H1 (cell line): ENCODE measurements at regions not wholly inside any gene's neighbourhood (a gene's known extent, or its start where the extent isn't known, plus 50 kb on each side); places are given as distances from the start of the nearest gene placed in this dataset.

ENCODE experiments used
- CTCF ChIA-PET: fragments of 300-600 bp; sonication (Branson Sonifier 250); formaldehyde crosslinking; loops from one replicate; lab custom pipeline; 2021; ENCODE audit not compliant: partially characterized antibody; lab: Charles Lee
- POLR2A ChIA-PET: fragments of 300-600 bp; sonication (Branson Sonifier 250); formaldehyde crosslinking; loops from one replicate; lab custom pipeline; 2021; ENCODE audit warnings: inconsistent platforms; ENCODE audit not compliant: partially characterized antibody; lab: Charles Lee
- DNase-seq, 2 experiments: peaks; one replicate each; pipeline versions ENCODE4 v3.0.0 to v3.0.0-alpha.2; 2010 to 2022; ENCODE audit warnings: low spot score in 2 of 2, low read depth in 1 of 2, mixed read lengths in 1 of 2
- FAIRE-seq: peaks from 2 replicates; lab custom pipeline; 2011; peaks lifted over from hg19 to GRCh38; lab: Jason Lieb, UNC
- H2AFZ ChIP-seq: 2 replicates; pipeline ENCODE4 v1.8.1; 2012; ENCODE audit warnings: low read length, inconsistent platforms
- H2AK5ac ChIP-seq: 2 replicates; pipeline ENCODE4 v1.6.1; 2013; ENCODE audit warnings: low read depth, low read length
- H2BK120ac ChIP-seq: replicated peaks from 2 replicates; pipeline ENCODE3; 2013; ENCODE audit warnings: low read depth, low read length, inconsistent platforms
- H2BK12ac ChIP-seq: 2 replicates; pipeline ENCODE4 v1.6.1; 2013; ENCODE audit warnings: low read depth, low read length
- H2BK15ac ChIP-seq: 2 replicates; pipeline ENCODE4 v1.6.1; 2013; ENCODE audit warnings: low read length
- H2BK20ac ChIP-seq: 2 replicates; pipeline ENCODE4 v1.6.1; 2013; ENCODE audit warnings: low read length
- H2BK5ac ChIP-seq: 2 replicates; pipeline ENCODE4 v1.6.1; 2013; ENCODE audit warnings: low read depth, low read length
- H3K14ac ChIP-seq: 2 replicates; pipeline ENCODE4 v1.6.1; 2013; ENCODE audit warnings: inconsistent platforms; ENCODE audit not compliant: insufficient read length
- H3K18ac ChIP-seq: 2 replicates; pipeline ENCODE4 v1.6.1; 2013; ENCODE audit warnings: low read length; ENCODE audit errors: extremely low read depth
- H3K23ac ChIP-seq: 2 replicates; pipeline ENCODE4 v1.6.1; 2013; ENCODE audit warnings: inconsistent platforms; ENCODE audit not compliant: insufficient read length
- H3K23me2 ChIP-seq: 2 replicates; pipeline ENCODE4 v1.6.1; 2013; ENCODE audit warnings: low read depth, low read length
- H3K27ac ChIP-seq: 2 replicates; pipeline ENCODE4 v1.6.1; 2011; ENCODE audit warnings: low read depth, low read length, inconsistent platforms
- H3K27me3 ChIP-seq, 4 experiments: replicated peaks in 1 of 4; 1 replicate in 1 of 4; 2 replicates in 3 of 4; pipeline versions ENCODE4 v1.6.1 to v1.8.1; 2011 to 2013; ENCODE audit warnings: low read length in 3 of 4, mild to moderate bottlenecking in 3 of 4, inconsistent platforms in 2 of 4, mixed read lengths in 2 of 4, moderate library complexity in 1 of 4; ENCODE audit not compliant: control insufficient read depth in 3 of 4, insufficient read depth in 3 of 4; ENCODE audit errors: extremely low read depth in 1 of 4
- H3K36me3 ChIP-seq, 4 experiments: 2 replicates each; pipeline versions ENCODE4 v1.6.1 to v1.8.1; 2011 to 2013; ENCODE audit warnings: mild to moderate bottlenecking in 4 of 4, low read length in 3 of 4, moderate library complexity in 2 of 4, control low read depth in 1 of 4, inconsistent platforms in 1 of 4; ENCODE audit not compliant: insufficient read depth in 4 of 4, control insufficient read depth in 2 of 4
- H3K4ac ChIP-seq: replicated peaks from 2 replicates; pipeline ENCODE3; 2013; ENCODE audit warnings: low read length, low read depth, mixed read lengths, inconsistent platforms; ENCODE audit not compliant: insufficient read length
- H3K4me1 ChIP-seq, 4 experiments: replicated peaks in 1 of 4; 1 replicate in 1 of 4; 2 replicates in 3 of 4; pipeline versions ENCODE4 v1.6.1 to v1.8.1; 2011 to 2013; ENCODE audit warnings: low read length in 3 of 4, inconsistent platforms in 2 of 4, mixed read lengths in 1 of 4; ENCODE audit not compliant: insufficient read depth in 4 of 4, control insufficient read depth in 3 of 4
- H3K4me2 ChIP-seq, 2 experiments: 2 replicates each; pipeline versions ENCODE4 v1.6.1 to v1.8.1; 2011 to 2013; ENCODE audit warnings: low read depth in 2 of 2, low read length in 2 of 2, control low read depth in 1 of 2, inconsistent platforms in 1 of 2, mild to moderate bottlenecking in 1 of 2; ENCODE audit not compliant: insufficient read depth in 1 of 2
- H3K4me3 ChIP-seq, 4 experiments: fragments of 200-600, 300-600 bp in 1 of 4; sonication (generic), shearing (Covaris generic), sonication (Bioruptor Twin) in 1 of 4; 2 replicates each; pipeline versions ENCODE4 v1.5.1 to v1.8.1; 2011 to 2016; ENCODE audit warnings: low read length in 4 of 4, low read depth in 3 of 4, control low read depth in 2 of 4, inconsistent platforms in 2 of 4, mild to moderate bottlenecking in 2 of 4, mixed read lengths in 1 of 4, moderate library complexity in 1 of 4; ENCODE audit not compliant: insufficient read depth in 2 of 4; ENCODE audit errors: extremely low read depth in 1 of 4
- H3K56ac ChIP-seq: replicated peaks from 2 replicates; pipeline ENCODE3; 2013; ENCODE audit warnings: low read depth, mild to moderate bottlenecking, mixed read lengths, low read length, inconsistent platforms; ENCODE audit not compliant: insufficient read length
- H3K79me1 ChIP-seq: 2 replicates; pipeline ENCODE4 v1.6.1; 2013; ENCODE audit warnings: low read depth, low read length, control low read depth
- H3K79me2 ChIP-seq, 2 experiments: 2 replicates each; pipeline versions ENCODE4 v1.6.1 to v1.8.1; 2012 to 2013; ENCODE audit warnings: low read length in 2 of 2, mild to moderate bottlenecking in 2 of 2, inconsistent platforms in 1 of 2; ENCODE audit not compliant: insufficient read depth in 2 of 2, control insufficient read depth in 1 of 2
- H3K9ac ChIP-seq, 4 experiments: replicated peaks in 1 of 4; 1 replicate in 1 of 4; 2 replicates in 3 of 4; pipeline versions ENCODE4 v1.6.1 to v1.8.1; 2011 to 2013; ENCODE audit warnings: low read depth in 3 of 4, low read length in 3 of 4, control low read depth in 2 of 4, mild to moderate bottlenecking in 2 of 4, moderate library complexity in 2 of 4, inconsistent platforms in 1 of 4; ENCODE audit errors: extremely low read depth in 1 of 4
- H3K9me3 ChIP-seq, 2 experiments: 2 replicates each; pipeline versions ENCODE4 v1.6.1 to v1.8.1; 2012 to 2013; ENCODE audit warnings: mild to moderate bottlenecking in 2 of 2, moderate library complexity in 2 of 2, control low read depth in 1 of 2, inconsistent platforms in 1 of 2, low read depth in 1 of 2, low read length in 1 of 2, mixed read lengths in 1 of 2; ENCODE audit not compliant: insufficient read depth in 2 of 2
- H4K20me1 ChIP-seq, 2 experiments: replicated peaks in 1 of 2; 2 replicates each; pipeline versions ENCODE3 to v1.8.1; 2011 to 2013; ENCODE audit warnings: inconsistent platforms in 2 of 2, low read length in 2 of 2, mild to moderate bottlenecking in 1 of 2; ENCODE audit not compliant: insufficient read depth in 2 of 2, control insufficient read depth in 1 of 2
- H4K5ac ChIP-seq: 2 replicates; pipeline ENCODE4 v1.6.1; 2013; ENCODE audit warnings: low read length, low read depth, mixed read lengths, inconsistent platforms; ENCODE audit not compliant: insufficient read length
- H4K8ac ChIP-seq: 2 replicates; pipeline ENCODE4 v1.8.0; 2013; ENCODE audit warnings: mild to moderate bottlenecking, moderate library complexity, low read length, inconsistent platforms; ENCODE audit not compliant: insufficient read depth; ENCODE audit errors: extremely low read depth
- H4K91ac ChIP-seq: replicated peaks from 2 replicates; pipeline ENCODE3; 2013; ENCODE audit warnings: low read length, mixed read lengths, inconsistent platforms; ENCODE audit not compliant: insufficient read length
- BRCA1 ChIP-seq: IDR thresholded peaks from 2 replicates; pipeline ENCODE4 v1.6.1; 2012; ENCODE audit warnings: low read depth, low read length, improper control_type of control experiment
- CEBPB ChIP-seq: IDR thresholded peaks from 2 replicates; pipeline ENCODE4 v1.6.1; 2012; ENCODE audit warnings: low read depth, low read length
- CTBP2 ChIP-seq: IDR thresholded peaks from 2 replicates; pipeline ENCODE4 v1.7.0; 2011; ENCODE audit warnings: borderline replicate concordance, mild to moderate bottlenecking, moderate library complexity, mixed read lengths, low read length; ENCODE audit not compliant: insufficient read depth, insufficient read length
- GABPA ChIP-seq: IDR thresholded peaks from 2 replicates; pipeline ENCODE4 v1.6.1; 2011; ENCODE audit warnings: mild to moderate bottlenecking, low read length, moderate library complexity, borderline replicate concordance; ENCODE audit not compliant: insufficient read depth
- JUND ChIP-seq: IDR thresholded peaks from 2 replicates; pipeline ENCODE4 v1.6.1; 2011; ENCODE audit warnings: mild to moderate bottlenecking, improper control_type of control experiment, low read length
- RFX5 ChIP-seq: IDR thresholded peaks from 2 replicates; pipeline ENCODE4 v1.6.1; 2011; ENCODE audit warnings: low read depth, low read length, improper control_type of control experiment, borderline replicate concordance
- SUZ12 ChIP-seq: fragments of 200-600 bp; sonication (generic); IDR thresholded peaks from 2 replicates; pipeline ENCODE4 v1.6.1; 2012; ENCODE audit warnings: mild to moderate bottlenecking, inconsistent platforms, low read length, moderate library complexity, mixed read lengths
- TAF1 ChIP-seq: IDR thresholded peaks from 2 replicates; pipeline ENCODE4 v1.6.1; 2011; ENCODE audit warnings: mild to moderate bottlenecking, low read depth, low read length
- TCF12 ChIP-seq: IDR thresholded peaks from 2 replicates; pipeline ENCODE4 v1.6.1; 2011; ENCODE audit warnings: low read depth, mild to moderate bottlenecking, low read length
- WGBS, 2 experiments: shearing (Covaris generic) in 1 of 2; methylation state at CpG; one replicate each; pipeline versions ENCODE4 v1.1.6 to v1.1.7; 2013 to 2015; ENCODE audit warnings: low lambda C conversion rate in 2 of 2, mixed read lengths in 2 of 2, inconsistent platforms in 1 of 2, low coverage in 1 of 2, missing lambda C conversion rate in 1 of 2; ENCODE audit not compliant: insufficient replicate concordance in 2 of 2, insufficient coverage in 1 of 2, insufficient read length in 1 of 2; ENCODE audit errors: extremely low coverage in 1 of 2, missing lambda C conversion rate in 1 of 2; 5-methylcytosine and 5-hydroxymethylcytosine counted together
- TF ChIP-seq, protein P1 (sequence below): IDR thresholded peaks from 2 replicates; pipeline ENCODE4 v1.6.1; 2011; ENCODE audit warnings: low read depth, mild to moderate bottlenecking, low read length; ENCODE audit not compliant: insufficient read depth

DNA sequence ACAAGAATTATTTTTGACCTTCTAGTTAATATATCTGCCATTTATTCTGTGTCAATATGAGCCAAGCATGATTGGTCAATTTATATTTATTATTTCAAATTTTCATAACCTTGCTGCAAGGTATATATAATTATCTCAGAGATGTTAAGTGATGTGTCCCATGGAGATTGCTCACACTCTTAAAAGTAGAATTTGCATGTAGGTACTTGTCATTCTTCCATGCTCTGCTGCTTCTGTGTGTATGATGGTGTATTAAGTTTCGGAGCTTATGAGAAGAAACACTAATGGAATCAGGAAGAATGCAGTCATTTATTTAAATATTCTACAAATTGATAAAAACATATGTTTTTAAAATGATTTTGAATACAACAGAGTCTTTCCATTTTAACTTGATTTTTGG, 586.8 kb upstream of the MIR17HG start:
- POLR2A ChIA-PET = no interaction called here
- Histone ChIP-seq H3K23ac (no peak overlapping the region), H2BK20ac (no peak overlapping the region), H3K4me1 (no peaks in the 10 kb centered on the region), H3K56ac (no peak overlapping the region), H2BK15ac (no peak overlapping the region), H3K79me1 (no peaks in the 10 kb centered on the region)
- WGBS, 2 experiments = 77% methylated on average over 1 of the region's 1 CpG; no CpG with 5 or more reads in 1 of the 2 experiments
- TF ChIP-seq SUZ12 (no peak), TCF12 (no peak), TAF1 (no peak), BRCA1 (no peak), JUND (no peak), RFX5 (no peak), GABPA (no peak), CTBP2 (no peak), CEBPB (no peak)
- TF ChIP-seq, protein P1, sequence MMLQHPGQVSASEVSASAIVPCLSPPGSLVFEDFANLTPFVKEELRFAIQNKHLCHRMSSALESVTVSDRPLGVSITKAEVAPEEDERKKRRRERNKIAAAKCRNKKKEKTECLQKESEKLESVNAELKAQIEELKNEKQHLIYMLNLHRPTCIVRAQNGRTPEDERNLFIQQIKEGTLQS = no peak
- TF ChIP-seq, all 59 proteins: peak for 0
- DNase-seq = no peak
- no peaks in the 10 kb centered on the region for H4K20me1 ChIP-seq
- no peak overlapping the region for H4K5ac ChIP-seq
- no peak overlapping the region for H3K4me2 ChIP-seq
- H3K27me3 ChIP-seq = no peaks in the 10 kb centered on the region
- H4K91ac ChIP-seq = no peak overlapping the region
- no peaks in the 10 kb centered on the region for H3K79me2 ChIP-seq
- FAIRE-seq = no peak
- H3K14ac ChIP-seq = no peak overlapping the region
- H3K27ac ChIP-seq = no peak overlapping the region
- no peak overlapping the region for H3K18ac ChIP-seq
- H2AFZ ChIP-seq = no peak overlapping the region
- H3K23me2 ChIP-seq = no peaks in the 10 kb centered on the region
- CTCF ChIA-PET = interaction anchor here (0.8 to 1.3 kb wide), 2 partner anchors 11 to 20 kb away, joined by 3 read pairs; no protein-coding TSS in a partner anchor
- H2BK5ac ChIP-seq = no peak overlapping the region
- H2AK5ac ChIP-seq = no peak overlapping the region
- H2BK120ac ChIP-seq = no peak overlapping the region
- H3K36me3 ChIP-seq = no peaks in the 10 kb centered on the region
- no peak overlapping the region for H3K4ac ChIP-seq
- no peak overlapping the region for H3K9ac ChIP-seq
- H3K4me3 ChIP-seq = no peak overlapping the region
- H3K9me3 ChIP-seq = no peaks in the 10 kb centered on the region
- no peak overlapping the region for H2BK12ac ChIP-seq
- no peak overlapping the region for H4K8ac ChIP-seq
